GM18858 (cell line): ENCODE measurements at regions not wholly inside any gene's neighbourhood (a gene's known extent, or its start where the extent isn't known, plus 50 kb on each side); places are given as distances from the start of the nearest gene placed in this dataset.

Source experiments
- ATAC-seq: cut with Tn5 transposase; IDR thresholded peaks from one replicate; pipeline ENCODE4 v1.9.1; 2021; ENCODE audit not compliant: unreplicated experiment

- no peak for ATAC-seq
Observed at GRCh38 chr18:51639541-51639940, 442.1 kb upstream of the MEX3C start.

GRCh38 chr18:51643483-51643882 is 446.0 kb upstream of the MEX3C start:
- no peak for ATAC-seq

- ATAC-seq, result no peak
Observed at GRCh38 chr18:51645607-51646006, 448.1 kb upstream of the MEX3C start.

- no peak for ATAC-seq
Observed at GRCh38 chr18:51647346-51647745, 449.9 kb upstream of the MEX3C start.

- ATAC-seq, result no peak
Observed at GRCh38 chr18:51647942-51648341, 450.5 kb upstream of the MEX3C start.

- ATAC-seq, result no peak
Observed at GRCh38 chr18:51649796-51650195, 452.3 kb upstream of the MEX3C start.

- ATAC-seq, result no peak
Observed at GRCh38 chr18:51651761-51652160, 454.3 kb upstream of the MEX3C start.

GRCh38 chr18:51653507-51654213 is 456.2 kb upstream of the MEX3C start:
- no peak for ATAC-seq

GRCh38 chr18:51654488-51655326 is 457.2 kb upstream of the MEX3C start:
- ATAC-seq, result peak; percentile 70

GRCh38 chr18:51655327-51655698 is 457.8 kb upstream of the MEX3C start:
- ATAC-seq, result peak; percentile 89

GRCh38 chr18:51656249-51656648 is 458.8 kb upstream of the MEX3C start:
- ATAC-seq, result no peak

GRCh38 chr18:51658436-51658835 is 461.0 kb upstream of the MEX3C start:
- no peak for ATAC-seq

GRCh38 chr18:51659781-51660180 is 462.3 kb upstream of the MEX3C start:
- ATAC-seq, result no peak

- ATAC-seq, result no peak
Observed at GRCh38 chr18:51660188-51660715, 462.8 kb upstream of the MEX3C start.

GRCh38 chr18:51664236-51664635 is 466.8 kb upstream of the MEX3C start:
- ATAC-seq, result no peak

GRCh38 chr18:51666763-51667191 is 469.3 kb upstream of the MEX3C start:
- ATAC-seq, result no peak

- peak; percentile 65 for ATAC-seq
Observed at GRCh38 chr18:51668101-51668500, 470.6 kb upstream of the MEX3C start.

- no peak for ATAC-seq
Observed at GRCh38 chr18:51668607-51669006, 471.1 kb upstream of the MEX3C start.

GRCh38 chr18:51686590-51686989 is 489.1 kb upstream of the MEX3C start:
- ATAC-seq, result no peak

GRCh38 chr18:51687845-51688585 is 490.5 kb upstream of the MEX3C start:
- ATAC-seq, result no peak

- no peak for ATAC-seq
Observed at GRCh38 chr18:51692612-51693011, 495.1 kb upstream of the MEX3C start.
